HepG2 (cell line): ENCODE measurements at regions not wholly inside any gene's neighbourhood (a gene's known extent, or its start where the extent isn't known, plus 50 kb on each side); places are given as distances from the start of the nearest gene placed in this dataset.

Experiments
- CBX2 ChIP-seq, 2 experiments: fragments of 200-600 bp in 1 of 2; sonication (generic); formaldehyde crosslinking in 1 of 2; IDR thresholded peaks; 2 replicates each; pipeline versions ENCODE4 v1.7.0 to v1.8.1; 2018 to 2022; ENCODE audit warnings: low read depth in 2 of 2, low read length in 1 of 2, mild to moderate bottlenecking in 1 of 2, missing genetic modification reagents in 1 of 2
- CERS6 ChIP-seq: sonication (generic); formaldehyde crosslinking; IDR thresholded peaks from 2 replicates; pipeline ENCODE4 v1.5.0; 2020; ENCODE audit warnings: missing genetic modification reagents
- DMTF1 ChIP-seq: sonication (generic); formaldehyde crosslinking; IDR thresholded peaks from 2 replicates; pipeline ENCODE4 v1.4.0; 2020; ENCODE audit warnings: mild to moderate bottlenecking, missing genetic modification reagents
- ETS1 ChIP-seq: sonication (generic); formaldehyde crosslinking; IDR thresholded peaks from 2 replicates; pipeline ENCODE4 v1.4.0; 2020; ENCODE audit warnings: missing genetic modification reagents
- FOXA3 ChIP-seq: IDR thresholded peaks from 2 replicates; pipeline ENCODE4 v1.6.1; 2016; ENCODE audit warnings: missing genetic modification reagents, missing compliant biosample characterization
- GATAD2A ChIP-seq: IDR thresholded peaks from 2 replicates; pipeline ENCODE4 v1.6.1; 2016
- HNF4A ChIP-seq: sonication (generic); formaldehyde crosslinking; IDR thresholded peaks from 2 replicates; pipeline ENCODE4 v1.4.0; 2020; ENCODE audit warnings: missing genetic modification reagents
- MED1 ChIP-seq: sonication (generic); formaldehyde crosslinking; IDR thresholded peaks from 2 replicates; pipeline ENCODE4 v1.4.0; 2020; ENCODE audit warnings: missing genetic modification reagents
- MYC ChIP-seq: sonication (generic); formaldehyde crosslinking; IDR thresholded peaks from 2 replicates; pipeline ENCODE4 v1.9.0; 2021; ENCODE audit warnings: missing genetic modification reagents, borderline replicate concordance
- PRPF4 ChIP-seq: fragments of 200-400 bp; formaldehyde crosslinking; IDR thresholded peaks from 2 replicates; pipeline ENCODE4 v1.6.1; 2016; ENCODE audit warnings: low read length, low read depth; ENCODE audit not compliant: poor library complexity, severe bottlenecking
- RFX3 ChIP-seq: IDR thresholded peaks from 2 replicates; pipeline ENCODE4 v1.6.1; 2016; ENCODE audit warnings: missing biosample characterization, missing genetic modification reagents
- RORA ChIP-seq: sonication (generic); formaldehyde crosslinking; IDR thresholded peaks from 2 replicates; pipeline ENCODE4 v1.5.0; 2020; ENCODE audit warnings: mild to moderate bottlenecking, missing genetic modification reagents, moderate library complexity
- SKI ChIP-seq: fragments of 450-650 bp; IDR thresholded peaks from one replicate; pipeline ENCODE4 v1.6.1; 2018; ENCODE audit warnings: mild to moderate bottlenecking; ENCODE audit not compliant: partially characterized antibody
- TAF15 ChIP-seq: fragments of 200-400 bp; formaldehyde crosslinking; IDR thresholded peaks from one replicate; pipeline ENCODE4 v1.6.1; 2018; ENCODE audit warnings: mild to moderate bottlenecking, low read depth, low read length; ENCODE audit not compliant: poor library complexity, severe bottlenecking
- TEF ChIP-seq: sonication (generic); formaldehyde crosslinking; IDR thresholded peaks from 2 replicates; pipeline ENCODE4 v1.5.0; 2020; ENCODE audit warnings: missing genetic modification reagents
- ZNF10 ChIP-seq: sonication (generic); formaldehyde crosslinking; IDR thresholded peaks from 2 replicates; pipeline ENCODE4 v1.4.0; 2020; ENCODE audit warnings: mild to moderate bottlenecking, low read depth, missing genetic modification reagents, borderline replicate concordance
- ZNF280B ChIP-seq: sonication (generic); formaldehyde crosslinking; IDR thresholded peaks from 2 replicates; pipeline ENCODE4 v1.5.0; 2020; ENCODE audit warnings: missing genetic modification reagents, mild to moderate bottlenecking, borderline replicate concordance
- ZNF33A ChIP-seq: sonication (generic); formaldehyde crosslinking; IDR thresholded peaks from 2 replicates; pipeline ENCODE4 v1.5.1; 2020; ENCODE audit warnings: missing genetic modification reagents, mild to moderate bottlenecking, moderate library complexity, borderline replicate concordance
- ZNF382 ChIP-seq: sonication (generic); formaldehyde crosslinking; IDR thresholded peaks from 2 replicates; pipeline ENCODE4 v1.5.0; 2020; ENCODE audit warnings: missing genetic modification reagents, mild to moderate bottlenecking, borderline replicate concordance
- ZNF383 ChIP-seq: sonication (generic); formaldehyde crosslinking; IDR thresholded peaks from 2 replicates; pipeline ENCODE4 v1.4.0; 2020; ENCODE audit warnings: missing genetic modification reagents, mild to moderate bottlenecking, borderline replicate concordance
- ZNF510 ChIP-seq: sonication (generic); formaldehyde crosslinking; IDR thresholded peaks from 2 replicates; pipeline ENCODE4 v1.4.0; 2020; ENCODE audit warnings: low read depth, mild to moderate bottlenecking, missing genetic modification reagents
- ZNF546 ChIP-seq: sonication (generic); formaldehyde crosslinking; conservative IDR thresholded peaks from 2 replicates; pipeline ENCODE4 v1.8.1; 2023; ENCODE audit warnings: mild to moderate bottlenecking, missing genetic modification reagents
- ZNF660 ChIP-seq: sonication (generic); formaldehyde crosslinking; IDR thresholded peaks from 2 replicates; pipeline ENCODE4 v1.5.1; 2020; ENCODE audit warnings: mild to moderate bottlenecking, low read depth, missing genetic modification reagents, borderline replicate concordance
- ZNF768 ChIP-seq: sonication (generic); formaldehyde crosslinking; IDR thresholded peaks from 2 replicates; pipeline ENCODE4 v1.4.0; 2020; ENCODE audit warnings: missing genetic modification reagents
- ZNF772 ChIP-seq: sonication (generic); formaldehyde crosslinking; IDR thresholded peaks from 2 replicates; pipeline ENCODE4 v1.5.0; 2020; ENCODE audit warnings: mild to moderate bottlenecking, missing genetic modification reagents

GRCh38 chr18:49723648-49724180 lies 89.6 kb downstream of the ACAA2 start (continued):
- TF ChIP-seq ZNF280B (no peak), DMTF1 (CRISPR knock-in tag) (no peak), RORA (CRISPR knock-in tag) (no peak), MED1 (CRISPR knock-in tag) (no peak), HNF4A (CRISPR knock-in tag) (no peak), ZNF772 (CRISPR knock-in tag) (no peak), CERS6 (CRISPR knock-in tag) (no peak), ZNF33A (CRISPR knock-in tag) (no peak), ZNF546 (CRISPR knock-in tag) (no peak), ZNF510 (CRISPR knock-in tag) (no peak), ZNF660 (CRISPR knock-in tag) (no peak), CBX2 (IDR thresholded peaks at IDR 0.05; ENCODE audit: low read depth, low read length) (no peak), CBX2 (CRISPR knock-in tag; IDR thresholded peaks at IDR 0.05; ENCODE audit: low read depth) (no peak), TEF (no peak), PRPF4 (no peak), ZNF382 (no peak), FOXA3 (CRISPR knock-in tag) (peak; percentile 67), SKI (no peak), ZNF10 (no peak), ZNF768 (CRISPR knock-in tag) (no peak), MYC (CRISPR knock-in tag) (no peak), RFX3 (CRISPR knock-in tag) (no peak), GATAD2A (CRISPR knock-in tag) (peak; percentile 61; the same call in 1 of the 2 replicates), ZNF383 (CRISPR knock-in tag) (no peak), ETS1 (CRISPR knock-in tag) (no peak), TAF15 (no peak)
